SK-N-SH treated with all-trans-retinoic acid at 6 μM for 48 hours (cell line): ENCODE measurements at regions not wholly inside any gene's neighbourhood (a gene's known extent, or its start where the extent isn't known, plus 50 kb on each side); places are given as distances from the start of the nearest gene placed in this dataset.

ENCODE experiments used
- ATAC-seq: fragments of 200-7000 bp; cut with Tn5 transposase; 3 replicates; pipeline ENCODE4 v1.9.1; 2020; ENCODE audit warnings: mild to moderate bottlenecking, moderate library complexity
- ARNTL ChIP-seq: fragments of 450-650 bp; formaldehyde crosslinking; IDR thresholded peaks from 2 replicates; pipeline ENCODE4 v1.5.0; 2020; ENCODE audit warnings: low read depth, mild to moderate bottlenecking, moderate library complexity, borderline replicate concordance
- BACH2 ChIP-seq: fragments of 250-450 bp; sonication (Bioruptor Pico); IDR thresholded peaks from 2 replicates; pipeline ENCODE4 v1.9.0; 2021; ENCODE audit warnings: mild to moderate bottlenecking, borderline replicate concordance
- CSDC2 ChIP-seq: fragments of 250-450 bp; sonication (Bioruptor Pico); IDR thresholded peaks from 2 replicates; pipeline ENCODE4 v1.5.0; 2020; ENCODE audit warnings: mild to moderate bottlenecking, moderate library complexity
- ESRRG ChIP-seq: fragments of 250-450 bp; sonication (Bioruptor Pico); IDR thresholded peaks from 2 replicates; pipeline ENCODE4 v1.6.1; 2021; ENCODE audit warnings: mild to moderate bottlenecking
- ISL1 ChIP-seq: fragments of 250-450 bp; sonication (Bioruptor Pico); IDR thresholded peaks from 2 replicates; pipeline ENCODE4 v2.1.2; 2022; ENCODE audit warnings: mild to moderate bottlenecking, moderate library complexity
- OSR1 ChIP-seq: fragments of 250-450 bp; sonication (Bioruptor Pico); IDR thresholded peaks from 2 replicates; pipeline ENCODE4 v1.8.0; 2022; ENCODE audit warnings: moderate library complexity, mild to moderate bottlenecking, inconsistent platforms
- PPARA ChIP-seq: fragments of 250-450 bp; sonication (Bioruptor Pico); IDR thresholded peaks from 2 replicates; pipeline ENCODE4 v1.5.0; 2020; ENCODE audit warnings: mild to moderate bottlenecking, borderline replicate concordance
- RARB ChIP-seq: fragments of 250-450 bp; sonication (Bioruptor Pico); IDR thresholded peaks from 2 replicates; pipeline ENCODE4 v1.8.0; 2021; ENCODE audit warnings: mild to moderate bottlenecking, moderate library complexity
- SNAI2 ChIP-seq: fragments of 250-450 bp; sonication (Bioruptor Pico); IDR thresholded peaks from 2 replicates; pipeline ENCODE4 v1.5.0; 2020; ENCODE audit warnings: mild to moderate bottlenecking, moderate library complexity
- TCF4 ChIP-seq: fragments of 250-450 bp; sonication (Bioruptor Pico); IDR thresholded peaks from 2 replicates; pipeline ENCODE4 v1.8.0; 2021; ENCODE audit warnings: mild to moderate bottlenecking, moderate library complexity, borderline replicate concordance
- ZFP3 ChIP-seq: fragments of 250-450 bp; sonication (Bioruptor Pico); IDR thresholded peaks from 2 replicates; pipeline ENCODE4 v1.5.0; 2020; ENCODE audit warnings: mild to moderate bottlenecking, moderate library complexity
- ZFP30 ChIP-seq: fragments of 450-650 bp; formaldehyde crosslinking; IDR thresholded peaks from 2 replicates; pipeline ENCODE4 v1.5.0; 2022; ENCODE audit warnings: mild to moderate bottlenecking, moderate library complexity
- ZNF70 ChIP-seq: fragments of 450-650 bp; formaldehyde crosslinking; IDR thresholded peaks from 2 replicates; pipeline ENCODE4 v1.5.0; 2020; ENCODE audit warnings: mild to moderate bottlenecking, moderate library complexity
- TF ChIP-seq, protein P1 (sequence below): fragments of 250-450 bp; sonication (Bioruptor Pico); IDR thresholded peaks from 2 replicates; pipeline ENCODE4 v1.8.0; 2020; ENCODE audit warnings: mild to moderate bottlenecking, moderate library complexity, borderline replicate concordance
- TF ChIP-seq, protein P2 (sequence below): fragments of 250-450 bp; sonication (Bioruptor Pico); IDR thresholded peaks from 2 replicates; pipeline ENCODE4 v1.5.0; 2020; ENCODE audit warnings: mild to moderate bottlenecking, moderate library complexity
- TF ChIP-seq, protein P3 (sequence below): fragments of 250-450 bp; sonication (Bioruptor Pico); IDR thresholded peaks from 2 replicates; pipeline ENCODE4 v1.8.0; 2021; ENCODE audit warnings: low read depth, mild to moderate bottlenecking, moderate library complexity, borderline replicate concordance

DNA sequence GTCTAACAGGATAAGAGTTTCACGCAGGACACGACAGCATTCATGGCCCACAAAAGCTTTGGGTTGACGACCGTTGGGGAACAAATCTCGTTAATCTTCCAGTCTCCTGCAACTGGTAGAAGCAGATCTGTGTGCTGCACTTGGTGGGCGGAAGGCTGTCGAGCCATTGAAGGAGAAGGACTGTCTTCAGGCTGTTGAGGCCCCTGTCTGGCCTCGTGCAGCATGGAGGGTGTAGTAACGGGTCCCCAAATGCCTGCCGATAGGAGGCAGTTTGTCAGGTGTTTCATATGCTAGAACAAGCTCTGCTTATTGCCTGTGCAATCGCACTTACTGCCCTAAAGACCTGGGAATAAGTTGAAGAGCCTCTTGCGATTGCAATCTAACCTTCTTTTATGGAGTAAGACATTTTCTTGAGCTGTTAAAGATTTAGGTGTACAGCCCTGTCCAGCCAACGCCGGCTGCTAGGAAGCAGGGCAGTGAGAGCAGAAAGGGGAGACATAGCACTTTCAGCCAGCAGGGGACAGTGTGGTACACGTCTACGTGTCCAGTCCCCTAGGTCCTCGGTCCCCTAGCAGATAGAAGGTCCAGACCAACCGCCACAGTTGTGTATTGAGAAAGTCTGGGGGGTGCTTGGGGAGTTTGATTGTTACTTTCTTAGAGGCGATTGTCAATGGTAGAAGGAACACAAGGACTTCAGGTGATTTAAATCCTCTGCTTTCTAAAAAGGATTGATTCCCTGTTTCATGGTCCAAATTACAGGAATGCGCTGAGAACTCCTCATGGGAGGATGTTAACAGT, 102.3 kb upstream of the TMPRSS2 start (continued):
- TF ChIP-seq PPARA (CRISPR knock-in tag) (no peak), CSDC2 (no peak)
- TF ChIP-seq, all 23 proteins: peak for 0

DNA sequence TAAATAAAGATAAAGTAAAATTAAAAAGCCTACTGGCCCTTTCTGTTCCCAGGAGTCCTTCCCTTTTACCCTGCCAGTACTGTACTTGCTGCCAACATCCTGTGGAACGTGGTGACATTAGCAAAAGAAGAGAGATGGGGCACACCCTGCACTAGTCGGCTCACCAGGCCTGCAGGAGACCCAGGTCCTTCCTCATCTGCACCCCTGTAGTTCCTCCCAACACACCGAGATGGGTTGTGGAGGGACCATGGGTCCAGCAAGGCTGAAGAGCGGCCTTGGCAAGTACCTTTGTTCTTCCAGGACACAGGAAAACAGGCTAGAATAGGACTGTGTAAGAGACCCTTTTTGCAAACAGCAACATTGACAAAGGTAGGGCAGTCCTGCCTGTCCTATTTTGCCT, 98.7 kb upstream of the TMPRSS2 start:
- ATAC-seq = no peak
- TF ChIP-seq ZFP30 = no peak
- TF ChIP-seq, protein P1, sequence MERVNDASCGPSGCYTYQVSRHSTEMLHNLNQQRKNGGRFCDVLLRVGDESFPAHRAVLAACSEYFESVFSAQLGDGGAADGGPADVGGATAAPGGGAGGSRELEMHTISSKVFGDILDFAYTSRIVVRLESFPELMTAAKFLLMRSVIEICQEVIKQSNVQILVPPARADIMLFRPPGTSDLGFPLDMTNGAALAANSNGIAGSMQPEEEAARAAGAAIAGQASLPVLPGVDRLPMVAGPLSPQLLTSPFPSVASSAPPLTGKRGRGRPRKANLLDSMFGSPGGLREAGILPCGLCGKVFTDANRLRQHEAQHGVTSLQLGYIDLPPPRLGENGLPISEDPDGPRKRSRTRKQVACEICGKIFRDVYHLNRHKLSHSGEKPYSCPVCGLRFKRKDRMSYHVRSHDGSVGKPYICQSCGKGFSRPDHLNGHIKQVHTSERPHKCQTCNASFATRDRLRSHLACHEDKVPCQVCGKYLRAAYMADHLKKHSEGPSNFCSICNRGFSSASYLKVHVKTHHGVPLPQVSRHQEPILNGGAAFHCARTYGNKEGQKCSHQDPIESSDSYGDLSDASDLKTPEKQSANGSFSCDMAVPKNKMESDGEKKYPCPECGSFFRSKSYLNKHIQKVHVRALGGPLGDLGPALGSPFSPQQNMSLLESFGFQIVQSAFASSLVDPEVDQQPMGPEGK (CRISPR knock-in tag) = no peak

DNA sequence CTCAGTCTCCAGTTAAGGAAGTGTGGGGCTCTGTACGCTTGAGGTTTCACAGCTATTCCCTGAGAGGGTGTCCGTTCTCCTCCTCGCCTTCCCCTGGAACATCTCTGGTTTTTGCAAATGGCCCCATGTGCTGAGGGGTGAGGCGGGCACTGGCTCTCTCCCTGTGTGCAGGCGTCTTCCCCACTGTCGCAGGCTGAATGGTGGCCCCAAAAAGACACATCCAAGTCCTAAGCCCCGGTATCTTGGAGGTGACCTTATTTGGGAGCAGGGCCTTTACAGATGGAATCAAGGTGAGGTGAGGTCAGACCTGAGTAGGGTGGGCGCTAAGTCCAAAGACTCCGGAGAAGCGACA, 98.0 kb upstream of the TMPRSS2 start:
- ATAC-seq = no peak
- TF ChIP-seq OSR1 (CRISPR knock-in tag) = no peak
- no peak for TF ChIP-seq ZFP3 (CRISPR knock-in tag)
- TF ChIP-seq RARB = no peak
- TF ChIP-seq, protein P2, sequence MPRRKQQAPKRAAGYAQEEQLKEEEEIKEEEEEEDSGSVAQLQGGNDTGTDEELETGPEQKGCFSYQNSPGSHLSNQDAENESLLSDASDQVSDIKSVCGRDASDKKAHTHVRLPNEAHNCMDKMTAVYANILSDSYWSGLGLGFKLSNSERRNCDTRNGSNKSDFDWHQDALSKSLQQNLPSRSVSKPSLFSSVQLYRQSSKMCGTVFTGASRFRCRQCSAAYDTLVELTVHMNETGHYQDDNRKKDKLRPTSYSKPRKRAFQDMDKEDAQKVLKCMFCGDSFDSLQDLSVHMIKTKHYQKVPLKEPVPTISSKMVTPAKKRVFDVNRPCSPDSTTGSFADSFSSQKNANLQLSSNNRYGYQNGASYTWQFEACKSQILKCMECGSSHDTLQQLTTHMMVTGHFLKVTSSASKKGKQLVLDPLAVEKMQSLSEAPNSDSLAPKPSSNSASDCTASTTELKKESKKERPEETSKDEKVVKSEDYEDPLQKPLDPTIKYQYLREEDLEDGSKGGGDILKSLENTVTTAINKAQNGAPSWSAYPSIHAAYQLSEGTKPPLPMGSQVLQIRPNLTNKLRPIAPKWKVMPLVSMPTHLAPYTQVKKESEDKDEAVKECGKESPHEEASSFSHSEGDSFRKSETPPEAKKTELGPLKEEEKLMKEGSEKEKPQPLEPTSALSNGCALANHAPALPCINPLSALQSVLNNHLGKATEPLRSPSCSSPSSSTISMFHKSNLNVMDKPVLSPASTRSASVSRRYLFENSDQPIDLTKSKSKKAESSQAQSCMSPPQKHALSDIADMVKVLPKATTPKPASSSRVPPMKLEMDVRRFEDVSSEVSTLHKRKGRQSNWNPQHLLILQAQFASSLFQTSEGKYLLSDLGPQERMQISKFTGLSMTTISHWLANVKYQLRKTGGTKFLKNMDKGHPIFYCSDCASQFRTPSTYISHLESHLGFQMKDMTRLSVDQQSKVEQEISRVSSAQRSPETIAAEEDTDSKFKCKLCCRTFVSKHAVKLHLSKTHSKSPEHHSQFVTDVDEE (CRISPR knock-in tag) = no peak
- TF ChIP-seq ZNF70 (CRISPR knock-in tag) = no peak
- no peak for TF ChIP-seq CSDC2
- no peak for TF ChIP-seq ISL1 (CRISPR knock-in tag)
- TF ChIP-seq ESRRG (CRISPR knock-in tag) = no peak
- TF ChIP-seq, protein P3, sequence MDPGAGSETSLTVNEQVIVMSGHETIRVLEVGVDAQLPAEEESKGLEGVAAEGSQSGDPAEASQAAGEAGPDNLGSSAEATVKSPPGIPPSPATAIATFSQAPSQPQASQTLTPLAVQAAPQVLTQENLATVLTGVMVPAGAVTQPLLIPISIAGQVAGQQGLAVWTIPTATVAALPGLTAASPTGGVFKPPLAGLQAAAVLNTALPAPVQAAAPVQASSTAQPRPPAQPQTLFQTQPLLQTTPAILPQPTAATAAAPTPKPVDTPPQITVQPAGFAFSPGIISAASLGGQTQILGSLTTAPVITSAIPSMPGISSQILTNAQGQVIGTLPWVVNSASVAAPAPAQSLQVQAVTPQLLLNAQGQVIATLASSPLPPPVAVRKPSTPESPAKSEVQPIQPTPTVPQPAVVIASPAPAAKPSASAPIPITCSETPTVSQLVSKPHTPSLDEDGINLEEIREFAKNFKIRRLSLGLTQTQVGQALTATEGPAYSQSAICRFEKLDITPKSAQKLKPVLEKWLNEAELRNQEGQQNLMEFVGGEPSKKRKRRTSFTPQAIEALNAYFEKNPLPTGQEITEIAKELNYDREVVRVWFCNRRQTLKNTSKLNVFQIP (CRISPR knock-in tag) = no peak
- TF ChIP-seq, all 23 proteins: peak for 0

DNA sequence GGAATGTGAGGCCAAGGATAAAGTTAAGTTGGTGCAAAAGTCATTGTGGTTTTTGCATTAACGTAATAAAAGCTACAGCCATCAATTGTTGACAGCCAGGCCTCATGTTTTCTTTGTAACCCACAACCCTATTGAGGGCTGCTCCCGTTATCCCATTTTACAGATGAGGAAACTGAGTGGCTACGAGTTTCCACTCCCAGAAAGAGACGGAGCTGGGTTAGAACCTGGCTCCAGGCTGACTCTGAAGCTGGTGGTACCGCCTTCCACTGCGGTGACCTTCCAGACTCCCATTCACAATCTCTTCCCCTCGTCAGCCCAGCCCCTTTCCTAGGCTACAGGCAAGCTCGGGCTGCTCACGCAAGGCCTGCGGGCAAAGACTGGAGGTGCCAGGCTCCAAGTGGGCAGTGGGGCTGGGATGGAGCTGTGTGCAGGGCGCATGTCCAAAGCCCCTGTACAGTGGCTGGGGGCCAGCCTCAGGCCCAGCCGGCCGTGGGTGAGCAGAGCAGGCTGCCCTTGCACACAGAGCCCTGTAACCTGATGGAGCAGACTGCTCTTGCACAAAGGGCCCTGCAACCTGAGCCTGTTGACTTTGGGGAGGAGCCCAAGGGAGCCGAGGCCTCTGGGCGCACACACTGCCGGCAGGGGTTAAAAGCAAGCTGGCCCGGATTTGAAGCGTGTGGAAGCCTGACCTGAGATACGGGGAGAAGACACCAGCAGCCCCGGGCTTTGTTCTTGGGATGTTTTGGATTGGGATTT, 97.4 kb upstream of the TMPRSS2 start:
- TF ChIP-seq ESRRG (CRISPR knock-in tag) (no peak), ARNTL (no peak), TCF4 (CRISPR knock-in tag) (no peak), BACH2 (CRISPR knock-in tag) (no peak), ZFP30 (no peak), SNAI2 (no peak)
- TF ChIP-seq, protein P2 (CRISPR knock-in tag) = no peak
- TF ChIP-seq, all 23 proteins: peak for 0
- ATAC-seq = no peak
